GM12878 (cell line): ENCODE measurements at regions not wholly inside any gene's neighbourhood (a gene's known extent, or its start where the extent isn't known, plus 50 kb on each side); places are given as distances from the start of the nearest gene placed in this dataset.

ENCODE experiments used
- ATAC-seq: fragments of 200-7000 bp; cut with Tn5 transposase; 3 replicates; pipeline ENCODE4 v1.9.1; 2020; ENCODE audit warnings: mild to moderate bottlenecking, moderate library complexity
- BruUV-seq: library from RNA; stranded (reverse); fragments of 400-500 nt; replicated peaks from 2 replicates; lab custom pipeline; 2021; lab: Mats Ljungman, UMichigan
- CTCF ChIA-PET: fragments of 300-600 bp; sonication (Branson Sonifier 250); formaldehyde crosslinking; extraction: SDS; loops from one replicate; lab custom pipeline; 2021; ENCODE audit warnings: inconsistent platforms; lab: Yijun Ruan, JAX
- POLR2A ChIA-PET: fragments of 350-600 bp; formaldehyde crosslinking; extraction: SDS; loops from one replicate; lab custom pipeline; 2021; ENCODE audit warnings: inconsistent platforms; lab: Charles Lee
- RAD21 ChIA-PET: fragments of 300-600 bp; sonication (Branson Sonifier 250); formaldehyde crosslinking; loops from one replicate; lab custom pipeline; 2023; ENCODE audit warnings: antibody characterized with exemption; ENCODE audit not compliant: unreplicated experiment; lab: Charles Lee
- SMC1A ChIA-PET: fragments of 300-600 bp; sonication (Branson Sonifier 250); formaldehyde crosslinking; loops from one replicate; lab custom pipeline; 2023; ENCODE audit not compliant: unreplicated experiment, uncharacterized antibody; lab: Charles Lee
- DNase-seq: peaks from one replicate; pipeline ENCODE4 v3.0.0-alpha.2; 2011; ENCODE audit warnings: low read depth, low spot score
- FAIRE-seq: peaks from 3 replicates; lab custom pipeline; 2011; peaks lifted over from hg19 to GRCh38; lab: Jason Lieb, UNC
- H2AFZ ChIP-seq: 2 replicates; pipeline ENCODE4 v1.6.0; 2011; ENCODE audit warnings: low read depth, low read length, control low read depth; ENCODE audit not compliant: control insufficient read depth
- H3K27ac ChIP-seq: 2 replicates; pipeline ENCODE4 v1.5.1; 2011; ENCODE audit warnings: control low read depth; ENCODE audit not compliant: control insufficient read depth, insufficient read depth
- H3K27me3 ChIP-seq, 2 experiments: replicated peaks in 1 of 2; 2 replicates each; pipeline versions ENCODE4 v1.6.0 to v1.6.1; 2011; ENCODE audit warnings: low read length in 1 of 2; ENCODE audit not compliant: control insufficient read depth in 2 of 2, insufficient read depth in 2 of 2
- H3K36me3 ChIP-seq, 2 experiments: 2 replicates each; pipeline ENCODE4 v1.5.1; 2011; ENCODE audit warnings: low read length in 1 of 2; ENCODE audit not compliant: control insufficient read depth in 2 of 2, insufficient read depth in 2 of 2
- H3K4me1 ChIP-seq: 2 replicates; pipeline ENCODE4 v1.6.1; 2011; ENCODE audit warnings: mild to moderate bottlenecking, low read length, moderate library complexity, mixed read lengths; ENCODE audit not compliant: control insufficient read depth, insufficient read depth
- H3K4me2 ChIP-seq: 2 replicates; pipeline ENCODE4 v1.6.0; 2011; ENCODE audit warnings: control low read depth; ENCODE audit not compliant: control insufficient read depth, insufficient read depth
- H3K4me3 ChIP-seq: fragments of 200-600 bp; sonication (generic); 2 replicates; pipeline ENCODE4 v1.5.1; 2016
- H3K79me2 ChIP-seq: 2 replicates; pipeline ENCODE4 v1.6.0; 2011; ENCODE audit warnings: low read length; ENCODE audit not compliant: control insufficient read depth, insufficient read depth
- H3K9ac ChIP-seq: 2 replicates; pipeline ENCODE4 v1.8.0; 2011; ENCODE audit warnings: low read length, control low read depth, mixed read lengths; ENCODE audit not compliant: control insufficient read depth, insufficient read depth
- H3K9me3 ChIP-seq: replicated peaks from 3 replicates; pipeline ENCODE4 v1.5.1; 2011; ENCODE audit warnings: mild to moderate bottlenecking, low read length; ENCODE audit not compliant: control insufficient read depth, insufficient read depth
- H4K20me1 ChIP-seq: 2 replicates; pipeline ENCODE4 v1.6.0; 2011; ENCODE audit not compliant: control insufficient read depth, insufficient read depth
- DPF2 ChIP-seq: fragments of 450-650 bp; IDR thresholded peaks from 2 replicates; pipeline ENCODE4 v1.6.1; 2017; ENCODE audit warnings: mild to moderate bottlenecking
- E4F1 ChIP-seq: fragments of 450-650 bp; IDR thresholded peaks from 2 replicates; pipeline ENCODE4 v1.6.1; 2018; ENCODE audit warnings: borderline replicate concordance, mild to moderate bottlenecking; ENCODE audit not compliant: partially characterized antibody
- FOS ChIP-seq: IDR thresholded peaks from 3 replicates; pipeline ENCODE4 v1.6.1; 2011; ENCODE audit warnings: borderline replicate concordance; ENCODE audit not compliant: insufficient read length; ENCODE audit errors: extremely low read depth
- FOXK2 ChIP-seq: fragments of 450-650 bp; IDR thresholded peaks from 2 replicates; pipeline ENCODE4 v1.6.1; 2017; ENCODE audit warnings: mild to moderate bottlenecking, moderate library complexity
- LARP7 ChIP-seq: fragments of 450-650 bp; IDR thresholded peaks from 2 replicates; pipeline ENCODE4 v1.6.1; 2017; ENCODE audit warnings: mild to moderate bottlenecking
- MTA2 ChIP-seq: fragments of 450-650 bp; IDR thresholded peaks from 2 replicates; pipeline ENCODE4 v1.6.1; 2016; ENCODE audit warnings: low read depth, mild to moderate bottlenecking, moderate library complexity
- SMC3 ChIP-seq: IDR thresholded peaks from 2 replicates; pipeline ENCODE4 v1.6.1; 2011; ENCODE audit warnings: low read length, improper control_type of control experiment, borderline replicate concordance
- SREBF2 ChIP-seq: IDR thresholded peaks from 2 replicates; pipeline ENCODE4 v1.6.1; 2012; ENCODE audit warnings: mild to moderate bottlenecking, low read length
- WGBS: methylation state at CpG from one replicate; pipeline ENCODE4 v1.1.6; 2016; ENCODE audit warnings: low lambda C conversion rate; ENCODE audit not compliant: insufficient replicate concordance, insufficient coverage; ENCODE audit errors: missing lambda C conversion rate; 5-methylcytosine and 5-hydroxymethylcytosine counted together
- in situ Hi-C: fragments of 300-500 bp; cut with MboI; formaldehyde crosslinking; loops from 9 replicates; pipeline ENCODE4 v1.14.3; 2018; ENCODE audit warnings: mixed read lengths
- intact Hi-C: fragments of 100-400 bp; cut with micrococcal nuclease; formaldehyde crosslinking; loops from one replicate; pipeline ENCODE4 v1.14.2; 2022; ENCODE audit not compliant: unreplicated experiment
- TF ChIP-seq, protein P1 (sequence below): IDR thresholded peaks from 2 replicates; pipeline ENCODE4 v1.6.1; 2011; ENCODE audit warnings: low read depth, mild to moderate bottlenecking, low read length, moderate library complexity, borderline replicate concordance; ENCODE audit errors: extremely low read depth

DNA sequence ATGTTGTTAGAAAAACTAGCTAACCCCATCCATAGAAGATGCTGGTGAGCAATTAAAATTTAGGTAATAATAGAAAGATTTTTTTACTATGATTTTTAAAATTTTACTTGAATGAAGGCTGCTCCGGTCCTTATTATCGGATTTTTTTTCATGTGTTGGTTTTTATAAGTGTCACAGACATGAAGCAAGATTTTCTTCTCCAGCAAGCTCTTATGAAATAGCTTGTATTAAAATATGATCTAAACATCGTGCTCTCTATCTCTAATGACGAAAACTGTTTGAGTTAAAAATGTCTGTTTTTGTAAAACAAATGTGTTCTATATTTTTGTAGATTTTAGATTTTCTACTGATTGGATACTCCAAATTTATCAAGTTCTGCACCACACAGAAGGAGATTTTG lies 339.6 kb downstream of the ZNF536 start:
- Histone ChIP-seq H4K20me1 (no peaks in the 10 kb centered on the region), H3K4me3 (no peak overlapping the region), H3K79me2 (no peaks in the 10 kb centered on the region), H3K9me3 (no peaks in the 10 kb centered on the region), H3K4me1 (no peaks in the 10 kb centered on the region), H2AFZ (no peak overlapping the region), H3K36me3 (no peaks in the 10 kb centered on the region), H3K9ac (no peak overlapping the region), H3K27ac (no peak overlapping the region), H3K4me2 (no peak overlapping the region), H3K27me3 (no peaks in the 10 kb centered on the region)
- ChIA-PET SMC1A (no interaction called here), RAD21 (no interaction called here), POLR2A (no interaction called here), CTCF (no interaction called here)
- in situ Hi-C loops (no loop called here), intact Hi-C loops (no loop called here)
- TF ChIP-seq E4F1 (no peak), MTA2 (no peak), SMC3 (no peak), FOXK2 (no peak), DPF2 (no peak), SREBF2 (no peak), FOS (no peak), LARP7 (no peak)
- TF ChIP-seq, protein P1, sequence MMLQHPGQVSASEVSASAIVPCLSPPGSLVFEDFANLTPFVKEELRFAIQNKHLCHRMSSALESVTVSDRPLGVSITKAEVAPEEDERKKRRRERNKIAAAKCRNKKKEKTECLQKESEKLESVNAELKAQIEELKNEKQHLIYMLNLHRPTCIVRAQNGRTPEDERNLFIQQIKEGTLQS: no peak
- no peak for ATAC-seq
- FAIRE-seq: no peak
- no TSS peak for BruUV-seq
- DNase-seq: no peak
- WGBS: 31% methylated on average over 4 of the region's 4 CpGs
